ENCODE measurements at regions not wholly inside any gene's neighbourhood (a gene's known extent, or its start where the extent isn't known, plus 50 kb on each side); places are given as distances from the start of the nearest gene placed in this dataset.

- DNase-seq = no peak
- no peaks in the 10 kb centered on the region for H3K36me3 ChIP-seq
- H3K27ac ChIP-seq = no peak overlapping the region
- no peaks in the 10 kb centered on the region for H3K9me3 ChIP-seq
- no peaks in the 10 kb centered on the region for H3K27me3 ChIP-seq
- H3K4me1 ChIP-seq = no peaks in the 10 kb centered on the region
- H3K4me3 ChIP-seq = no peak overlapping the region
- intact Hi-C loops (cut with DNase I; ENCODE audit: low total_unique reads) = no loop called here
- TF ChIP-seq POLR2A (IDR thresholded peaks at IDR 0.05) (no peak), CTCF (IDR thresholded peaks at IDR 0.05) (no peak)
Observed at GRCh38 chr10:60541451-60541850, 151.8 kb upstream of the ANK3 start.

GRCh38 chr10:60537697-60538096 lies 148.0 kb upstream of the ANK3 start:
- intact Hi-C loops (cut with DNase I; ENCODE audit: low total_unique reads) = no loop called here
- Histone ChIP-seq H3K27me3 (no peaks in the 10 kb centered on the region), H3K36me3 (no peaks in the 10 kb centered on the region), H3K4me3 (no peak overlapping the region), H3K9me3 (no peaks in the 10 kb centered on the region), H3K27ac (no peak overlapping the region), H3K4me1 (no peaks in the 10 kb centered on the region)
- no peak for TF ChIP-seq CTCF (IDR thresholded peaks at IDR 0.05)
- no peak for TF ChIP-seq POLR2A (IDR thresholded peaks at IDR 0.05)
- no peak for DNase-seq

- intact Hi-C loops (cut with DNase I; ENCODE audit: low total_unique reads) = no loop called here
- Histone ChIP-seq H3K27me3 (no peaks in the 10 kb centered on the region), H3K36me3 (no peaks in the 10 kb centered on the region), H3K9me3 (no peaks in the 10 kb centered on the region), H3K27ac (no peak overlapping the region), H3K4me1 (no peaks in the 10 kb centered on the region), H3K4me3 (no peak overlapping the region)
- no peak for TF ChIP-seq CTCF (IDR thresholded peaks at IDR 0.05)
- no peak for TF ChIP-seq POLR2A (IDR thresholded peaks at IDR 0.05)
- DNase-seq = no peak
Observed at GRCh38 chr10:60536529-60537114, 146.9 kb upstream of the ANK3 start.

- DNase-seq = no peak
- Histone ChIP-seq H3K9me3 (no peaks in the 10 kb centered on the region), H3K4me1 (no peaks in the 10 kb centered on the region), H3K27me3 (no peaks in the 10 kb centered on the region), H3K27ac (no peak overlapping the region), H3K36me3 (no peaks in the 10 kb centered on the region), H3K4me3 (no peak overlapping the region)
- no peak for TF ChIP-seq CTCF (IDR thresholded peaks at IDR 0.05)
- TF ChIP-seq POLR2A (IDR thresholded peaks at IDR 0.05) = no peak
- intact Hi-C loops (cut with DNase I; ENCODE audit: low total_unique reads) = no loop called here
Observed at GRCh38 chr10:60535427-60535826, 145.8 kb upstream of the ANK3 start.

- DNase-seq = no peak
- Histone ChIP-seq H3K36me3 (no peaks in the 10 kb centered on the region), H3K27me3 (no peaks in the 10 kb centered on the region), H3K4me1 (no peaks in the 10 kb centered on the region), H3K4me3 (no peak overlapping the region), H3K27ac (no peak overlapping the region), H3K9me3 (no peaks in the 10 kb centered on the region)
- intact Hi-C loops (cut with DNase I; ENCODE audit: low total_unique reads) = no loop called here
- TF ChIP-seq CTCF (IDR thresholded peaks at IDR 0.05) (no peak), POLR2A (IDR thresholded peaks at IDR 0.05) (no peak)
Observed at GRCh38 chr10:60534761-60535389, 145.2 kb upstream of the ANK3 start.
